T-helper 1 cell treated with Interleukin-12 subunit alpha and Interleukin-12 subunit beta and Interleukin-4 antibody, amounts not matched to agents 30 μg/mL and 1 μg/mL, for 36 hours (primary cell): ENCODE measurements at regions not wholly inside any gene's neighbourhood (a gene's known extent, or its start where the extent isn't known, plus 50 kb on each side); places are given as distances from the start of the nearest gene placed in this dataset.
"Not testable (repeated sequence)": the region's sequence is repeated elsewhere in the genome, so short reads cannot be mapped to it uniquely, and the experiment has no call there.

ENCODE experiments used
- H3K27ac Mint-ChIP-seq: one replicate; pipeline ENCODE4 v1.8.0; 2021; ENCODE audit warnings: mild to moderate bottlenecking, mixed read lengths
- H3K27me3 Mint-ChIP-seq: one replicate; pipeline ENCODE4 v1.8.0; 2021; ENCODE audit warnings: low read depth, mixed read lengths
- H3K36me3 Mint-ChIP-seq: one replicate; pipeline ENCODE4 v1.8.0; 2021; ENCODE audit warnings: low read depth, mixed read lengths
- H3K4me1 Mint-ChIP-seq: one replicate; pipeline ENCODE4 v1.8.0; 2021; ENCODE audit warnings: low read depth, mixed read lengths
- H3K4me3 Mint-ChIP-seq: one replicate; pipeline ENCODE4 v1.8.0; 2021; ENCODE audit warnings: mild to moderate bottlenecking, moderate library complexity, mixed read lengths
- H3K9me3 Mint-ChIP-seq: one replicate; pipeline ENCODE4 v1.8.0; 2021; ENCODE audit warnings: mixed read lengths

- peaks cover 15% of the 10 kb centered on the region for H3K9me3 Mint-ChIP-seq
- H3K4me3 Mint-ChIP-seq, H3K36me3 Mint-ChIP-seq, H3K27ac Mint-ChIP-seq, H3K4me1 Mint-ChIP-seq, H3K27me3 Mint-ChIP-seq: not testable (repeated sequence)
Observed at GRCh38 chr2:132068407-132068806, 93.3 kb downstream of the ANKRD30BL start.

- peaks cover 15% of the 10 kb centered on the region for H3K9me3 Mint-ChIP-seq
- H3K4me1 Mint-ChIP-seq, H3K27ac Mint-ChIP-seq, H3K27me3 Mint-ChIP-seq, H3K36me3 Mint-ChIP-seq, H3K4me3 Mint-ChIP-seq: not testable (repeated sequence)
Observed at GRCh38 chr2:132065391-132065790, 96.4 kb downstream of the ANKRD30BL start.

- not testable (repeated sequence) for H3K36me3 Mint-ChIP-seq, H3K4me1 Mint-ChIP-seq, H3K27ac Mint-ChIP-seq, H3K9me3 Mint-ChIP-seq, H3K4me3 Mint-ChIP-seq
- peaks cover 42% of the 10 kb centered on the region for H3K27me3 Mint-ChIP-seq
Observed at GRCh38 chr2:132039609-132040236, 122.0 kb downstream of the ANKRD30BL start.

- not testable (repeated sequence) for H3K4me3 Mint-ChIP-seq, H3K4me1 Mint-ChIP-seq, H3K36me3 Mint-ChIP-seq, H3K9me3 Mint-ChIP-seq
- Mint-ChIP-seq H3K27ac (peak overlapping the region; percentile 22), H3K27me3 (peaks cover 42% of the 10 kb centered on the region)
Observed at GRCh38 chr2:132038883-132039235, 122.9 kb downstream of the ANKRD30BL start.

- no peak overlapping the region for H3K4me3 Mint-ChIP-seq
- no peaks in the 10 kb centered on the region for H3K9me3 Mint-ChIP-seq
- H3K27ac Mint-ChIP-seq = peak overlapping the region; percentile 22
- H3K4me1 Mint-ChIP-seq = no peaks in the 10 kb centered on the region
- H3K27me3 Mint-ChIP-seq = peaks cover 42% of the 10 kb centered on the region
- no peaks in the 10 kb centered on the region for H3K36me3 Mint-ChIP-seq
Observed at GRCh38 chr2:132038179-132038882, 123.4 kb downstream of the ANKRD30BL start.

- Mint-ChIP-seq H3K36me3 (no peaks in the 10 kb centered on the region), H3K4me3 (no peak overlapping the region), H3K4me1 (no peaks in the 10 kb centered on the region), H3K27me3 (peaks cover 42% of the 10 kb centered on the region), H3K9me3 (no peaks in the 10 kb centered on the region), H3K27ac (no peak overlapping the region)
Observed at GRCh38 chr2:132037527-132038178, 124.1 kb downstream of the ANKRD30BL start.

- Mint-ChIP-seq H3K4me3 (no peak overlapping the region), H3K4me1 (no peaks in the 10 kb centered on the region), H3K27me3 (peaks cover 19% of the 10 kb centered on the region), H3K36me3 (no peaks in the 10 kb centered on the region), H3K27ac (no peak overlapping the region), H3K9me3 (no peaks in the 10 kb centered on the region)
Observed at GRCh38 chr2:132034646-132035045, 127.1 kb downstream of the ANKRD30BL start.

GRCh38 chr2:132033949-132034348, 127.8 kb downstream of the ANKRD30BL start:
- H3K4me3 Mint-ChIP-seq = no peak overlapping the region
- H3K27ac Mint-ChIP-seq = no peak overlapping the region
- H3K4me1 Mint-ChIP-seq = no peaks in the 10 kb centered on the region
- H3K9me3 Mint-ChIP-seq = no peaks in the 10 kb centered on the region
- H3K36me3 Mint-ChIP-seq = no peaks in the 10 kb centered on the region
- peaks cover 12% of the 10 kb centered on the region for H3K27me3 Mint-ChIP-seq

- H3K27me3 Mint-ChIP-seq = peaks cover 8% of the 10 kb centered on the region
- no peaks in the 10 kb centered on the region for H3K4me1 Mint-ChIP-seq
- H3K36me3 Mint-ChIP-seq = no peaks in the 10 kb centered on the region
- no peak overlapping the region for H3K4me3 Mint-ChIP-seq
- H3K9me3 Mint-ChIP-seq = no peaks in the 10 kb centered on the region
- no peak overlapping the region for H3K27ac Mint-ChIP-seq
Observed at GRCh38 chr2:132033365-132033764, 128.4 kb downstream of the ANKRD30BL start.

- peaks cover 34% of the 10 kb centered on the region for H3K27me3 Mint-ChIP-seq
- not testable (repeated sequence) for H3K4me1 Mint-ChIP-seq
Observed at GRCh38 chr2:132012046-132012445, 149.7 kb downstream of the ANKRD30BL start.

GRCh38 chr2:132009874-132010521, 151.8 kb downstream of the ANKRD30BL start:
- Mint-ChIP-seq H3K27me3 (peaks cover 34% of the 10 kb centered on the region), H3K27ac (no peak overlapping the region), H3K4me3 (no peak overlapping the region), H3K36me3 (peaks cover 2% of the 10 kb centered on the region), H3K9me3 (no peaks in the 10 kb centered on the region), H3K4me1 (no peaks in the 10 kb centered on the region)

More at GRCh38 chr2:132012046-132012445, 149.7 kb downstream of the ANKRD30BL start:
- not testable (repeated sequence) for H3K27ac Mint-ChIP-seq, H3K36me3 Mint-ChIP-seq, H3K9me3 Mint-ChIP-seq, H3K4me3 Mint-ChIP-seq

GRCh38 chr2:132009177-132009873, 152.4 kb downstream of the ANKRD30BL start:
- H3K4me1 Mint-ChIP-seq = no peaks in the 10 kb centered on the region
- peaks cover 2% of the 10 kb centered on the region for H3K36me3 Mint-ChIP-seq
- no peak overlapping the region for H3K27ac Mint-ChIP-seq
- peaks cover 3% of the 10 kb centered on the region for H3K9me3 Mint-ChIP-seq
- H3K27me3 Mint-ChIP-seq = peaks cover 34% of the 10 kb centered on the region
- H3K4me3 Mint-ChIP-seq = no peak overlapping the region

- not testable (repeated sequence) for H3K9me3 Mint-ChIP-seq, H3K36me3 Mint-ChIP-seq, H3K27ac Mint-ChIP-seq, H3K4me3 Mint-ChIP-seq, H3K4me1 Mint-ChIP-seq, H3K27me3 Mint-ChIP-seq
Observed at GRCh38 chr2:131990751-131991150, 171.0 kb downstream of the ANKRD30BL start.

GRCh38 chr2:131966671-131967070, 195.1 kb downstream of the ANKRD30BL start:
- not testable (repeated sequence) for H3K4me3 Mint-ChIP-seq, H3K4me1 Mint-ChIP-seq, H3K27me3 Mint-ChIP-seq, H3K27ac Mint-ChIP-seq, H3K9me3 Mint-ChIP-seq, H3K36me3 Mint-ChIP-seq
